Transverse colon (tissue), 3 donors: ENCODE measurements at regions not wholly inside any gene's neighbourhood (a gene's known extent, or its start where the extent isn't known, plus 50 kb on each side); places are given as distances from the start of the nearest gene placed in this dataset.

Experiments
- CTCF ChIP-seq, 5 experiments: fragments of 200-600 bp in 3 of 5; fragments of 450-650 bp in 2 of 5; sonication (generic) in 3 of 5; IDR thresholded peaks; 1 replicate in 2 of 5; 2 replicates in 3 of 5; pipeline ENCODE4 v1.5.1; 2016 to 2017; ENCODE audit warnings: antibody characterized with exemption in 5 of 5, inconsistent platforms in 3 of 5, mild to moderate bottlenecking in 2 of 5, moderate library complexity in 1 of 5
- EP300 ChIP-seq: sonication (generic); formaldehyde crosslinking; IDR thresholded peaks from one replicate; pipeline ENCODE4 v1.6.1; 2017; ENCODE audit warnings: antibody characterized with exemption, low read depth

- TF ChIP-seq CTCF (IDR thresholded peaks at IDR 0.05) (no peak), EP300 (no peak)
Observed at GRCh38 chr21:22554690-22555316, 1556.6 kb downstream of the NCAM2 start.
